Right lobe of liver (tissue), 6 donors: ENCODE measurements at regions not wholly inside any gene's neighbourhood (a gene's known extent, or its start where the extent isn't known, plus 50 kb on each side); places are given as distances from the start of the nearest gene placed in this dataset.

Experiments
- ATAC-seq, 4 donors: fragments of 200-7000 bp; cut with Tn5 transposase; one replicate each; pipeline ENCODE4 v1.9.1; 2020; ENCODE audit warnings: mild to moderate bottlenecking in 4 of 4, moderate library complexity in 4 of 4
- DNase-seq, 3 donors: peaks; one replicate each; pipeline ENCODE4 v3.0.0-alpha.2; 2020
- H3K27ac ChIP-seq, 3 donors: fragments of 200-600 bp; one replicate each; pipeline ENCODE4 v1.8.0; 2022
- H3K27me3 ChIP-seq, 2 donors: fragments of 200-600 bp; one replicate each; pipeline ENCODE4 v1.8.0; 2022
- H3K36me3 ChIP-seq, 4 donors: fragments of 200-600 bp; sonication (generic) in 1 of 4; one replicate each; pipeline versions ENCODE4 v1.5.1 to v1.8.0; 2017 to 2022; ENCODE audit warnings: control low read depth in 1 of 4
- H3K4me1 ChIP-seq, 4 donors: fragments of 200-600 bp; sonication (generic) in 1 of 4; one replicate each; pipeline versions ENCODE4 v1.5.1 to v1.8.0; 2017 to 2022; ENCODE audit warnings: control low read depth in 1 of 4
- H3K4me3 ChIP-seq, 3 donors: fragments of 200-600 bp; one replicate each; pipeline ENCODE4 v1.8.0; 2022
- H3K9me3 ChIP-seq, 4 donors: fragments of 200-600 bp; sonication (generic) in 1 of 4; one replicate each; pipeline versions ENCODE4 v1.5.1 to v1.8.0; 2017 to 2022; ENCODE audit warnings: control low read depth in 1 of 4
- POLR2A ChIP-seq: fragments of 450-650 bp; IDR thresholded peaks from one replicate; pipeline ENCODE4 v1.6.1; 2017; ENCODE audit warnings: antibody characterized with exemption, mild to moderate bottlenecking
- WGBS: methylation state at CpG from one replicate; pipeline ENCODE4 v1.1.6; 2018; ENCODE audit warnings: low coverage, low lambda C conversion rate; ENCODE audit not compliant: insufficient coverage; ENCODE audit errors: missing lambda C conversion rate; 5-methylcytosine and 5-hydroxymethylcytosine counted together
- intact Hi-C, 2 donors: fragments of 100-400 bp; cut with DNase I; formaldehyde crosslinking; loops; one replicate each; pipeline versions ENCODE4 v1.11.2 to v1.14.1; 2022
- TF ChIP-seq, protein P1 (sequence below), 4 donors: fragments of 200-600 bp in 3 of 4; fragments of 450-650 bp in 1 of 4; IDR thresholded peaks; one replicate each; pipeline versions ENCODE4 v1.5.1 to v1.8.0; 2016 to 2022; ENCODE audit warnings: antibody characterized with exemption in 4 of 4, mild to moderate bottlenecking in 2 of 4
- donor health status: DM: no; HTN: yes; CAD: no.
- donor health status: DM: no; HTN: no; CAD: no.
- donor health status: DM: no; HTN: no; CAD: no.
- donor health status: DM: no; HTN: yes; CAD: no.
- donor health status: DM: no; HTN: yes; CAD: no.

- TF ChIP-seq POLR2A, result no peak
- TF ChIP-seq, protein P1, sequence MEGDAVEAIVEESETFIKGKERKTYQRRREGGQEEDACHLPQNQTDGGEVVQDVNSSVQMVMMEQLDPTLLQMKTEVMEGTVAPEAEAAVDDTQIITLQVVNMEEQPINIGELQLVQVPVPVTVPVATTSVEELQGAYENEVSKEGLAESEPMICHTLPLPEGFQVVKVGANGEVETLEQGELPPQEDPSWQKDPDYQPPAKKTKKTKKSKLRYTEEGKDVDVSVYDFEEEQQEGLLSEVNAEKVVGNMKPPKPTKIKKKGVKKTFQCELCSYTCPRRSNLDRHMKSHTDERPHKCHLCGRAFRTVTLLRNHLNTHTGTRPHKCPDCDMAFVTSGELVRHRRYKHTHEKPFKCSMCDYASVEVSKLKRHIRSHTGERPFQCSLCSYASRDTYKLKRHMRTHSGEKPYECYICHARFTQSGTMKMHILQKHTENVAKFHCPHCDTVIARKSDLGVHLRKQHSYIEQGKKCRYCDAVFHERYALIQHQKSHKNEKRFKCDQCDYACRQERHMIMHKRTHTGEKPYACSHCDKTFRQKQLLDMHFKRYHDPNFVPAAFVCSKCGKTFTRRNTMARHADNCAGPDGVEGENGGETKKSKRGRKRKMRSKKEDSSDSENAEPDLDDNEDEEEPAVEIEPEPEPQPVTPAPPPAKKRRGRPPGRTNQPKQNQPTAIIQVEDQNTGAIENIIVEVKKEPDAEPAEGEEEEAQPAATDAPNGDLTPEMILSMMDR (IDR thresholded peaks at IDR 0.05), result no peak
- Histone ChIP-seq H3K4me1 (no peaks in the 10 kb centered on the region), H3K9me3 (no peaks in the 10 kb centered on the region), H3K27ac (no peak overlapping the region), H3K4me3 (no peak overlapping the region), H3K27me3 (no peaks in the 10 kb centered on the region), H3K36me3 (no peaks in the 10 kb centered on the region)
- WGBS, result 0% methylated on average over 1 of the region's 1 CpG
- DNase-seq, result no peak
- intact Hi-C loops, result no loop called here
- no peak for ATAC-seq
Observed at GRCh38 chr5:144004146-144004545, 166.3 kb downstream of the YIPF5 start.

GRCh38 chr5:144004751-144005150 lies 165.7 kb downstream of the YIPF5 start:
- peaks cover 0 to 3% (median 0%) of the 10 kb centered on the region in 4 donors for H3K9me3 ChIP-seq

GRCh38 chr5:144009116-144009515 lies 161.3 kb downstream of the YIPF5 start:
- Histone ChIP-seq H3K4me3 (no peak overlapping the region), H3K27me3 (no peaks in the 10 kb centered on the region), H3K4me1 (no peaks in the 10 kb centered on the region), H3K36me3 (no peaks in the 10 kb centered on the region), H3K27ac (no peak overlapping the region), H3K9me3 (peaks cover 0 to 3% (median 0%) of the 10 kb centered on the region in 4 donors)
- DNase-seq (no peak), ATAC-seq (no peak)
- TF ChIP-seq, protein P1 (IDR thresholded peaks at IDR 0.05), result no peak
- TF ChIP-seq POLR2A, result no peak
- intact Hi-C loops, result no loop called here

More at GRCh38 chr5:144004751-144005150, 165.7 kb downstream of the YIPF5 start:
- DNase-seq, result no peak
- WGBS, result 100% methylated on average over 1 of the region's 1 CpG
- Histone ChIP-seq H3K4me3 (no peak overlapping the region), H3K36me3 (no peaks in the 10 kb centered on the region), H3K27me3 (no peaks in the 10 kb centered on the region), H3K27ac (no peak overlapping the region), H3K4me1 (no peaks in the 10 kb centered on the region)
- intact Hi-C loops, result no loop called here
- no peak for TF ChIP-seq POLR2A
- ATAC-seq, result no peak

DNA sequence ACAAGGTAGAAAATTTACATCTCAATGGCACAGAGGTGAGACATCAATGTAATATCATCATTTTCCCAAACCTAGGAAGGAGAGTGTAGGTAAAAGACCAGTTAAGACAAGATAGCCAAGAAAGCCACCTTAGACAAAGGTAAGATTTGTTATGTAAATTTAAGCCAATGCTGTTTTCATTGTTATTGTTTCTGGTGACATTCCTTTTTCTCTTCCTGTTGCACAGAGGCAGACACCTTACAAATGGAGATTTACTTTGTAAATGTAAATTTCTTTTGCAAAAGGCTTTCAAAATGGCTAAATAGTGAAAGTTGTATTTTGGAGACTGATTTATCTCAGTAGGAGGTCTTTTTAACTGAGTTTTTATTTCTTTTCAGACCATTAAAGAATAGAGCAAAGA lies 159.1 kb downstream of the YIPF5 start:
- DNase-seq (no peak), ATAC-seq (no peak)
- Histone ChIP-seq H3K27ac (no peak overlapping the region), H3K4me1 (no peaks in the 10 kb centered on the region), H3K36me3 (no peaks in the 10 kb centered on the region), H3K27me3 (no peaks in the 10 kb centered on the region), H3K9me3 (peaks cover 0 to 3% (median 0%) of the 10 kb centered on the region in 4 donors), H3K4me3 (no peak overlapping the region)
- intact Hi-C loops, result no loop called here
- no peak for TF ChIP-seq POLR2A
- TF ChIP-seq, protein P1 (IDR thresholded peaks at IDR 0.05), result no peak

DNA sequence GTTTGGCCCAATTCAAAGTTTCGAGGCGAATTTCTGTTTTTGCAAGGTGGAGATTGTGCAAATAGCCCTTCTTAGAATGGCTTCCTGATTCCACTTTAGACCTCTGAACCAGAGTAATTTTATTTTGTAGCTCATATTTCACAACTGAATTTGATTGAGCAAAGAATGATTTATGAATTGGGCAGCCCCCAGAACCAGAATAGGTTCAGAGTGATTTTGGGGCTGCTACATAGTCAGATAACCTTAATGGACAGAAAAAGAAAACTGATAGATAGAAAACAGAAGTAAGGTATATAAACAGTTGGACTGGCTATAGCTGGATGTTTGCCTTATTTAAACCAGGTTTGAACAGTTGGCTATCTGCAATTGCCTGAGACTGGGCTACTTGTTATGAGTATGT lies 156.6 kb downstream of the YIPF5 start:
- no peak overlapping the region for H3K4me3 ChIP-seq
- intact Hi-C loops, result no loop called here
- DNase-seq (no peak), ATAC-seq (no peak)
- H3K27me3 ChIP-seq, result no peaks in the 10 kb centered on the region
- no peaks in the 10 kb centered on the region for H3K36me3 ChIP-seq
- H3K27ac ChIP-seq, result no peak overlapping the region
- WGBS, result 53% methylated on average over 2 of the region's 2 CpGs
- TF ChIP-seq, protein P1 (IDR thresholded peaks at IDR 0.05), result no peak
- no peak for TF ChIP-seq POLR2A
- peaks cover 0 to 3% (median 0%) of the 10 kb centered on the region in 4 donors for H3K9me3 ChIP-seq
- no peaks in the 10 kb centered on the region for H3K4me1 ChIP-seq
